ENCODE measurements at regions not wholly inside any gene's neighbourhood (a gene's known extent, or its start where the extent isn't known, plus 50 kb on each side); places are given as distances from the start of the nearest gene placed in this dataset.
"Not testable (repeated sequence)": the region's sequence is repeated elsewhere in the genome, so short reads cannot be mapped to it uniquely, and the experiment has no call there.

GRCh38 chr17:22398446-22398845 lies 706.1 kb downstream of the KCNJ18 start:
- not testable (repeated sequence) for H3K27ac Mint-ChIP-seq; H3K4me3 ChIP-seq; H2AFZ ChIP-seq (replicated peaks); H3K27me3 Mint-ChIP-seq (ENCODE audit: insufficient read depth, low read depth); H3F3A ChIP-seq (ENCODE audit: low read depth); H3K27ac ChIP-seq; H3K9me3 ChIP-seq (ENCODE audit: low read depth); H3K79me2 ChIP-seq (ENCODE audit: low read depth); H3K4me2 ChIP-seq; H3K9me3 Mint-ChIP-seq; H3K9ac ChIP-seq; H4K20me1 ChIP-seq (ENCODE audit: low read depth); H3K27me3 ChIP-seq; H3K36me3 ChIP-seq; DNase-seq (ENCODE audit: low spot score); H3K4me1 ChIP-seq; H3K4me1 Mint-ChIP-seq; H3K36me3 Mint-ChIP-seq; H3K4me3 Mint-ChIP-seq

GRCh38 chr17:22399037-22399436 lies 706.7 kb downstream of the KCNJ18 start:
- not testable (repeated sequence) for H4K20me1 ChIP-seq (ENCODE audit: low read depth); H3K4me1 Mint-ChIP-seq; H3K9ac ChIP-seq; H3K27ac ChIP-seq; H3F3A ChIP-seq (ENCODE audit: low read depth); H3K36me3 ChIP-seq; H3K9me3 ChIP-seq (ENCODE audit: low read depth); H3K36me3 Mint-ChIP-seq; H3K4me1 ChIP-seq; H3K27ac Mint-ChIP-seq; DNase-seq (ENCODE audit: low spot score); H3K9me3 Mint-ChIP-seq; H3K27me3 Mint-ChIP-seq (ENCODE audit: insufficient read depth, low read depth); H3K27me3 ChIP-seq; H3K4me3 ChIP-seq; H3K4me3 Mint-ChIP-seq; H2AFZ ChIP-seq (replicated peaks); H3K79me2 ChIP-seq (ENCODE audit: low read depth); H3K4me2 ChIP-seq

GRCh38 chr17:22405080-22405479 lies 712.8 kb downstream of the KCNJ18 start:
- not testable (repeated sequence) for H3K36me3 ChIP-seq; H3K4me3 Mint-ChIP-seq; H3K9me3 ChIP-seq (ENCODE audit: low read depth); H3K27ac Mint-ChIP-seq; H3K4me3 ChIP-seq; H3K4me2 ChIP-seq; H3K9ac ChIP-seq; H2AFZ ChIP-seq (replicated peaks); H3K27me3 Mint-ChIP-seq (ENCODE audit: insufficient read depth, low read depth); H4K20me1 ChIP-seq (ENCODE audit: low read depth); H3F3A ChIP-seq (ENCODE audit: low read depth); H3K4me1 ChIP-seq; H3K27ac ChIP-seq; H3K4me1 Mint-ChIP-seq; H3K36me3 Mint-ChIP-seq; H3K27me3 ChIP-seq; H3K9me3 Mint-ChIP-seq; H3K79me2 ChIP-seq (ENCODE audit: low read depth); DNase-seq (ENCODE audit: low spot score)

- Histone ChIP-seq H3K9ac (no peak overlapping the region), H2AFZ (replicated peaks) (no peak overlapping the region), H3K4me1 (no peaks in the 10 kb centered on the region), H4K20me1 (ENCODE audit: low read depth) (no peaks in the 10 kb centered on the region), H3K4me2 (no peak overlapping the region), H3F3A (ENCODE audit: low read depth) (no peaks in the 10 kb centered on the region), H3K27ac (no peak overlapping the region), H3K79me2 (ENCODE audit: low read depth) (no peaks in the 10 kb centered on the region), H3K9me3 (ENCODE audit: low read depth) (peaks cover 5% of the 10 kb centered on the region), H3K27me3 (no peaks in the 10 kb centered on the region), H3K36me3 (no peaks in the 10 kb centered on the region), H3K4me3 (no peak overlapping the region)
- DNase-seq (ENCODE audit: low spot score), result no peak
- peaks cover 31% of the 10 kb centered on the region for H3K9me3 Mint-ChIP-seq
- no peak overlapping the region for H3K4me3 Mint-ChIP-seq
- H3K27me3 Mint-ChIP-seq (ENCODE audit: insufficient read depth, low read depth), result peaks cover 3% of the 10 kb centered on the region
- H3K4me1 Mint-ChIP-seq, result no peaks in the 10 kb centered on the region
- TF ChIP-seq EZH2 (IDR thresholded peaks at IDR 0.05) (no peak), EZH2phosphoT487 (IDR thresholded peaks at IDR 0.05) (no peak), CTCF (IDR thresholded peaks at IDR 0.05) (no peak)
- H3K27ac Mint-ChIP-seq, result no peak overlapping the region
- peaks cover 6% of the 10 kb centered on the region for H3K36me3 Mint-ChIP-seq
Measured at GRCh38 chr17:22409160-22409751, 716.9 kb downstream of the KCNJ18 start.

- Mint-ChIP-seq H3K36me3 (peaks cover 6% of the 10 kb centered on the region), H3K27me3 (ENCODE audit: insufficient read depth, low read depth) (peaks cover 3% of the 10 kb centered on the region), H3K27ac (no peak overlapping the region), H3K9me3 (peaks cover 34% of the 10 kb centered on the region), H3K4me1 (no peaks in the 10 kb centered on the region), H3K4me3 (no peak overlapping the region)
- Histone ChIP-seq H3K4me2 (no peak overlapping the region), H3K27me3 (no peaks in the 10 kb centered on the region), H3F3A (ENCODE audit: low read depth) (no peaks in the 10 kb centered on the region), H2AFZ (replicated peaks) (no peak overlapping the region), H3K36me3 (no peaks in the 10 kb centered on the region), H3K27ac (no peak overlapping the region), H3K4me3 (no peak overlapping the region), H3K9me3 (ENCODE audit: low read depth) (peaks cover 5% of the 10 kb centered on the region), H4K20me1 (ENCODE audit: low read depth) (no peaks in the 10 kb centered on the region), H3K4me1 (no peaks in the 10 kb centered on the region), H3K9ac (no peak overlapping the region), H3K79me2 (ENCODE audit: low read depth) (no peaks in the 10 kb centered on the region)
- DNase-seq (ENCODE audit: low spot score), result no peak
- TF ChIP-seq EZH2phosphoT487 (IDR thresholded peaks at IDR 0.05) (no peak), EZH2 (IDR thresholded peaks at IDR 0.05) (no peak), CTCF (IDR thresholded peaks at IDR 0.05) (no peak)
Measured at GRCh38 chr17:22410136-22410535, 717.8 kb downstream of the KCNJ18 start.

All from neural progenitor cell (in vitro differentiated cells).